GM12878 (cell line): ENCODE measurements at regions not wholly inside any gene's neighbourhood (a gene's known extent, or its start where the extent isn't known, plus 50 kb on each side); places are given as distances from the start of the nearest gene placed in this dataset.

Source experiments
- ATAC-seq: fragments of 200-7000 bp; cut with Tn5 transposase; 3 replicates; pipeline ENCODE4 v1.9.1; 2020; ENCODE audit warnings: mild to moderate bottlenecking, moderate library complexity
- BruUV-seq: library from RNA; stranded (reverse); fragments of 400-500 nt; replicated peaks from 2 replicates; lab custom pipeline; 2021; lab: Mats Ljungman, UMichigan
- CTCF ChIA-PET: fragments of 300-600 bp; sonication (Branson Sonifier 250); formaldehyde crosslinking; extraction: SDS; loops from one replicate; lab custom pipeline; 2021; ENCODE audit warnings: inconsistent platforms; lab: Yijun Ruan, JAX
- POLR2A ChIA-PET: fragments of 350-600 bp; formaldehyde crosslinking; extraction: SDS; loops from one replicate; lab custom pipeline; 2021; ENCODE audit warnings: inconsistent platforms; lab: Charles Lee
- RAD21 ChIA-PET: fragments of 300-600 bp; sonication (Branson Sonifier 250); formaldehyde crosslinking; loops from one replicate; lab custom pipeline; 2023; ENCODE audit warnings: antibody characterized with exemption; ENCODE audit not compliant: unreplicated experiment; lab: Charles Lee
- SMC1A ChIA-PET: fragments of 300-600 bp; sonication (Branson Sonifier 250); formaldehyde crosslinking; loops from one replicate; lab custom pipeline; 2023; ENCODE audit not compliant: unreplicated experiment, uncharacterized antibody; lab: Charles Lee
- DNase-seq: peaks from one replicate; pipeline ENCODE4 v3.0.0-alpha.2; 2011; ENCODE audit warnings: low read depth, low spot score
- FAIRE-seq: peaks from 3 replicates; lab custom pipeline; 2011; peaks lifted over from hg19 to GRCh38; lab: Jason Lieb, UNC
- H2AFZ ChIP-seq: 2 replicates; pipeline ENCODE4 v1.6.0; 2011; ENCODE audit warnings: low read depth, low read length, control low read depth; ENCODE audit not compliant: control insufficient read depth
- H3K27ac ChIP-seq: 2 replicates; pipeline ENCODE4 v1.5.1; 2011; ENCODE audit warnings: control low read depth; ENCODE audit not compliant: control insufficient read depth, insufficient read depth
- H3K27me3 ChIP-seq, 2 experiments: replicated peaks in 1 of 2; 2 replicates each; pipeline versions ENCODE4 v1.6.0 to v1.6.1; 2011; ENCODE audit warnings: low read length in 1 of 2; ENCODE audit not compliant: control insufficient read depth in 2 of 2, insufficient read depth in 2 of 2
- H3K36me3 ChIP-seq, 2 experiments: 2 replicates each; pipeline ENCODE4 v1.5.1; 2011; ENCODE audit warnings: low read length in 1 of 2; ENCODE audit not compliant: control insufficient read depth in 2 of 2, insufficient read depth in 2 of 2
- H3K4me1 ChIP-seq: 2 replicates; pipeline ENCODE4 v1.6.1; 2011; ENCODE audit warnings: mild to moderate bottlenecking, low read length, moderate library complexity, mixed read lengths; ENCODE audit not compliant: control insufficient read depth, insufficient read depth
- H3K4me2 ChIP-seq: 2 replicates; pipeline ENCODE4 v1.6.0; 2011; ENCODE audit warnings: control low read depth; ENCODE audit not compliant: control insufficient read depth, insufficient read depth
- H3K4me3 ChIP-seq: fragments of 200-600 bp; sonication (generic); 2 replicates; pipeline ENCODE4 v1.5.1; 2016
- H3K79me2 ChIP-seq: 2 replicates; pipeline ENCODE4 v1.6.0; 2011; ENCODE audit warnings: low read length; ENCODE audit not compliant: control insufficient read depth, insufficient read depth
- H3K9ac ChIP-seq: 2 replicates; pipeline ENCODE4 v1.8.0; 2011; ENCODE audit warnings: low read length, control low read depth, mixed read lengths; ENCODE audit not compliant: control insufficient read depth, insufficient read depth
- H3K9me3 ChIP-seq: replicated peaks from 3 replicates; pipeline ENCODE4 v1.5.1; 2011; ENCODE audit warnings: mild to moderate bottlenecking, low read length; ENCODE audit not compliant: control insufficient read depth, insufficient read depth
- H4K20me1 ChIP-seq: 2 replicates; pipeline ENCODE4 v1.6.0; 2011; ENCODE audit not compliant: control insufficient read depth, insufficient read depth
- EZH2 ChIP-seq: IDR thresholded peaks from 2 replicates; pipeline ENCODE4 v1.6.1; 2012; ENCODE audit warnings: low read depth, mild to moderate bottlenecking, control low read depth, inconsistent platforms, low read length, borderline replicate concordance; ENCODE audit not compliant: control insufficient read depth
- HDAC6 ChIP-seq: fragments of 200-600 bp; sonication (generic); IDR thresholded peaks from one replicate; pipeline ENCODE4 v1.8.0; 2017; ENCODE audit warnings: antibody characterized with exemption; ENCODE audit not compliant: unreplicated experiment
- JUND ChIP-seq: IDR thresholded peaks from 2 replicates; pipeline ENCODE4 v1.6.1; 2012; ENCODE audit warnings: low read depth, mild to moderate bottlenecking, low read length, improper control_type of control experiment, moderate library complexity
- MAX ChIP-seq: IDR thresholded peaks from 2 replicates; pipeline ENCODE4 v1.6.1; 2012; ENCODE audit warnings: low read depth, low read length, improper control_type of control experiment
- MTA2 ChIP-seq: fragments of 450-650 bp; IDR thresholded peaks from 2 replicates; pipeline ENCODE4 v1.6.1; 2016; ENCODE audit warnings: low read depth, mild to moderate bottlenecking, moderate library complexity
- NKRF ChIP-seq: fragments of 450-650 bp; conservative IDR thresholded peaks from 2 replicates; pipeline ENCODE4 v1.6.1; 2017; ENCODE audit warnings: mild to moderate bottlenecking, moderate library complexity
- NR2C1 ChIP-seq: fragments of 450-650 bp; IDR thresholded peaks from 2 replicates; pipeline ENCODE4 v1.6.1; 2017; ENCODE audit warnings: antibody characterized with exemption, mild to moderate bottlenecking, moderate library complexity
- POLR2AphosphoS5 ChIP-seq: IDR thresholded peaks from 2 replicates; pipeline ENCODE4 v1.6.1; 2011; ENCODE audit warnings: mild to moderate bottlenecking, low read length, inconsistent platforms
- RBBP5 ChIP-seq: fragments of 200-600 bp; sonication (generic); conservative IDR thresholded peaks from 2 replicates; pipeline ENCODE4 v1.6.1; 2016
- RUNX3 ChIP-seq: IDR thresholded peaks from 2 replicates; pipeline ENCODE4 v1.6.1; 2012; ENCODE audit warnings: low read length, inconsistent platforms
- TARDBP ChIP-seq: IDR thresholded peaks from 2 replicates; pipeline ENCODE4 v1.6.1; 2016; ENCODE audit warnings: borderline replicate concordance
- USF2 ChIP-seq: IDR thresholded peaks from 2 replicates; pipeline ENCODE4 v1.6.1; 2011; ENCODE audit warnings: low read depth, low read length, improper control_type of control experiment, borderline replicate concordance
- ZNF687 ChIP-seq: fragments of 450-650 bp; IDR thresholded peaks from 2 replicates; pipeline ENCODE4 v1.6.1; 2017; ENCODE audit warnings: mild to moderate bottlenecking, moderate library complexity
- in situ Hi-C: fragments of 300-500 bp; cut with MboI; formaldehyde crosslinking; loops from 9 replicates; pipeline ENCODE4 v1.14.3; 2018; ENCODE audit warnings: mixed read lengths
- intact Hi-C: fragments of 100-400 bp; cut with micrococcal nuclease; formaldehyde crosslinking; loops from one replicate; pipeline ENCODE4 v1.14.2; 2022; ENCODE audit not compliant: unreplicated experiment
- TF ChIP-seq, protein P1 (sequence below): fragments of 450-650 bp; IDR thresholded peaks from 2 replicates; pipeline ENCODE4 v1.6.1; 2017; ENCODE audit warnings: mild to moderate bottlenecking, low read depth, inconsistent platforms; ENCODE audit not compliant: poor library complexity, severe bottlenecking
- TF ChIP-seq, protein P2 (sequence below): IDR thresholded peaks from 2 replicates; pipeline ENCODE4 v1.6.1; 2011; ENCODE audit warnings: mild to moderate bottlenecking, low read depth, low read length, moderate library complexity; ENCODE audit not compliant: insufficient replicate concordance

GRCh38 chr16:77059446-77059845, 131.5 kb upstream of the MON1B start:
- no peak overlapping the region for H3K4me2 ChIP-seq
- RAD21 ChIA-PET: no interaction called here
- no peak overlapping the region for H3K4me3 ChIP-seq
- H3K9ac ChIP-seq: no peak overlapping the region
- H3K36me3 ChIP-seq: no peaks in the 10 kb centered on the region
- no peaks in the 10 kb centered on the region for H3K27me3 ChIP-seq
- in situ Hi-C loops: no loop called here
- no peaks in the 10 kb centered on the region for H4K20me1 ChIP-seq
- no peak overlapping the region for H3K27ac ChIP-seq
- no peak for FAIRE-seq
- DNase-seq: no peak
- BruUV-seq: no TSS peak
- intact Hi-C loops: no loop called here
- CTCF ChIA-PET: no interaction called here
- POLR2A ChIA-PET: no interaction called here
- H2AFZ ChIP-seq: no peak overlapping the region
- ATAC-seq: no peak
- H3K79me2 ChIP-seq: no peaks in the 10 kb centered on the region
- no peaks in the 10 kb centered on the region for H3K4me1 ChIP-seq
- no peaks in the 10 kb centered on the region for H3K9me3 ChIP-seq
- SMC1A ChIA-PET: no interaction called here
- TF ChIP-seq TARDBP: no peak
- TF ChIP-seq MTA2: no peak
- TF ChIP-seq JUND: no peak
- TF ChIP-seq RBBP5: no peak
- TF ChIP-seq, protein P1, sequence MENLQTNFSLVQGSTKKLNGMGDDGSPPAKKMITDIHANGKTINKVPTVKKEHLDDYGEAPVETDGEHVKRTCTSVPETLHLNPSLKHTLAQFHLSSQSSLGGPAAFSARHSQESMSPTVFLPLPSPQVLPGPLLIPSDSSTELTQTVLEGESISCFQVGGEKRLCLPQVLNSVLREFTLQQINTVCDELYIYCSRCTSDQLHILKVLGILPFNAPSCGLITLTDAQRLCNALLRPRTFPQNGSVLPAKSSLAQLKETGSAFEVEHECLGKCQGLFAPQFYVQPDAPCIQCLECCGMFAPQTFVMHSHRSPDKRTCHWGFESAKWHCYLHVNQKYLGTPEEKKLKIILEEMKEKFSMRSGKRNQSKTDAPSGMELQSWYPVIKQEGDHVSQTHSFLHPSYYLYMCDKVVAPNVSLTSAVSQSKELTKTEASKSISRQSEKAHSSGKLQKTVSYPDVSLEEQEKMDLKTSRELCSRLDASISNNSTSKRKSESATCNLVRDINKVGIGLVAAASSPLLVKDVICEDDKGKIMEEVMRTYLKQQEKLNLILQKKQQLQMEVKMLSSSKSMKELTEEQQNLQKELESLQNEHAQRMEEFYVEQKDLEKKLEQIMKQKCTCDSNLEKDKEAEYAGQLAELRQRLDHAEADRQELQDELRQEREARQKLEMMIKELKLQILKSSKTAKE: no peak
- TF ChIP-seq EZH2: no peak
- TF ChIP-seq ZNF687: no peak
- no peak for TF ChIP-seq POLR2AphosphoS5
- TF ChIP-seq MAX: no peak
- no peak for TF ChIP-seq RUNX3
- no peak for TF ChIP-seq NKRF
- no peak for TF ChIP-seq USF2
- TF ChIP-seq, protein P2, sequence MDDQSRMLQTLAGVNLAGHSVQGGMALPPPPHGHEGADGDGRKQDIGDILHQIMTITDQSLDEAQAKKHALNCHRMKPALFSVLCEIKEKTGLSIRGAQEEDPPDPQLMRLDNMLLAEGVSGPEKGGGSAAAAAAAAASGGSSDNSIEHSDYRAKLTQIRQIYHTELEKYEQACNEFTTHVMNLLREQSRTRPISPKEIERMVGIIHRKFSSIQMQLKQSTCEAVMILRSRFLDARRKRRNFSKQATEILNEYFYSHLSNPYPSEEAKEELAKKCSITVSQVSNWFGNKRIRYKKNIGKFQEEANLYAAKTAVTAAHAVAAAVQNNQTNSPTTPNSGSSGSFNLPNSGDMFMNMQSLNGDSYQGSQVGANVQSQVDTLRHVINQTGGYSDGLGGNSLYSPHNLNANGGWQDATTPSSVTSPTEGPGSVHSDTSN: no peak
- TF ChIP-seq NR2C1: no peak
- no peak for TF ChIP-seq HDAC6
